PFSK-1 (cell line): ENCODE measurements at regions not wholly inside any gene's neighbourhood (a gene's known extent, or its start where the extent isn't known, plus 50 kb on each side); places are given as distances from the start of the nearest gene placed in this dataset.

Experiments
- POLR2AphosphoS5 ChIP-seq: IDR thresholded peaks from 2 replicates; pipeline ENCODE4 v1.6.1; 2012; ENCODE audit warnings: low read depth, mild to moderate bottlenecking, control low read depth, low read length, moderate library complexity
- TAF1 ChIP-seq: IDR thresholded peaks from 2 replicates; pipeline ENCODE4 v1.6.1; 2012; ENCODE audit warnings: low read length, control low read depth, borderline replicate concordance; ENCODE audit not compliant: insufficient read depth

DNA sequence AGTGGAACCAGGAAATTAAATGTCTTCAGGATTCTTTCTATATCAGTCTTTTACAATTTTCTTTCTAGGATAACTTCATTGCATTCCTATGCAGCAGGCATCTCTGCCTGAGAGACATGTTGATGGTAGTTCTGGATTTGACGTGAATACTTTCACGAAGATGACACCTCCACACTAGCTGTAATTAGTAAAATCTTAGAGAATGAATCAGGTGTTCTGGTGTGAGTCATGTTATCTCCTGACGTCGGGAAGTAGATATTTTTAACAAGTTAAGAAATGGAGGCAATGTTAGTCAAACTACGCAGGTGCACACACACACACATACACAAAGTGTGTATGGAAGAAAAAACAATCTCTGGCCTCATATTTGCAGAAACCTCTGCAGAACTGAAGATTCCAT is 1661.3 kb upstream of the MIR17HG start:
- TF ChIP-seq POLR2AphosphoS5 (no peak), TAF1 (no peak)
